Left cardiac atrium (tissue), 4 donors: ENCODE measurements at regions not wholly inside any gene's neighbourhood (a gene's known extent, or its start where the extent isn't known, plus 50 kb on each side); places are given as distances from the start of the nearest gene placed in this dataset.

Source experiments
- ATAC-seq, 2 donors: fragments of 200-7000 bp; cut with Tn5 transposase; one replicate each; pipeline ENCODE4 v1.9.1; 2020; ENCODE audit warnings: mild to moderate bottlenecking in 2 of 2, moderate library complexity in 2 of 2
- DNase-seq: peaks from one replicate; pipeline ENCODE4 v3.0.0-alpha.2; 2020
- intact Hi-C, 2 donors: fragments of 100-400 bp; cut with DNase I; formaldehyde crosslinking; loops; one replicate each; pipeline versions ENCODE4 v1.14.1 to v1.15.1; 2022 to 2023
- donor health status: DM: no; HTN: yes; CAD: no.
- donor health status: DM: no; HTN: yes; CAD: no; lungs with severe emphysema.
- donor health status: DM: yes; HTN: yes; CAD: no.
- donor health status: Dilated cardiomyopathy.

DNA sequence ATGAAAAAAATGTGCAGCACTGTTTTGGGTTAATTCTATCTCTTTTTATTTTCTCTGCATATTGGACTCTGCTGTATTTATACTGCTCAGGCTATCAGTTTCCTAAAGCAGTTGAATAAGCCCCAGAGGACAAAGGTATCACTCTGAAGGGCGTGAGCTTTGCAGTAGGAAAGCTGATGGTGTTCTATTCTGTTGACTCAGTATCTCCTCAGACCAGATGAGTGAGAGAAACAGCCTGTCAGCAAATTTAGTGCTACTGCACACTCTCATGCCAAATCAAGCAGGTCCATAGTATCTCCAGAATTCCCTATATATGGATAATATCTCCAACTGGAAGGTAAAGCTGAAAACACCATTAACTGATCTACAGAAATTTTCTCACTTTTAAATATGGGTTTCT, 132.3 kb upstream of the UGT8 start:
- intact Hi-C loops: no loop called here
- DNase-seq: no peak
- ATAC-seq: no peak

DNA sequence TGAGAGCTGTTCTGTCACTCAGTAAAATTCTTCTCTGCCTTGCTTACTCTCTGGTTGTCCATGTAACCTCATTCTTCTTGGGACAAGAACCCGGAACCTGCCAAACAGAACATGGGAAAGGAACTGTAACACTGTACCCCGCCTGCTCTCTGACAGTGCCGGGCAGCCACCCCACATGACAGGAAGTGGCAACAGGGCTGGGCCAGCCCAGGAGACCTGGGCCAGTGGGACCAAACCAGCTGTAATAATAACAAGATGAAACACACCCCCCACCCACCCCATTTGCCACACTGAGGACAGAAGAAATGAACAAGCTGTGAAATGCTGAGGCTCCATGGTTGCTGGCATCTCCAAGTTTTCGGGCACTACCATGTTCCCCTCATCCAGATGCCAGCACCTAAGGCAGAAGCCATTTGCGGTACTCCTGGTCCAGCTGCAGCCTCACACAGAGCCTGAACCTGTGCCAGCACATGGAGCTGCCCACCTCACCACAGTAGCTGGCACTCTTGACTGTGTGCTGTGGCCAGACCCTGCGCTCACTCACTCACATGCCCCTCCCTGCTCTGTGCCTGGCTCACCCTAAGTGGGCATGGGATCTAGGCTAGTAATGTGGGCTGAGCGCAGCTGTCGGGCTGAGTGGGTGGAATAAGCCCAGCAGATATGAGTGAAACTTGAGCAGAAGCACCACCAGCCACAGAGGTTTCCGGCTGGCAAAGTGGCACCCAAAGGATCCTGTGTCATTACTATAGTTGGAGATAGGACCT, 126.2 kb upstream of the UGT8 start:
- DNase-seq (no peak), ATAC-seq (no peak)
- intact Hi-C loops: no loop called here

DNA sequence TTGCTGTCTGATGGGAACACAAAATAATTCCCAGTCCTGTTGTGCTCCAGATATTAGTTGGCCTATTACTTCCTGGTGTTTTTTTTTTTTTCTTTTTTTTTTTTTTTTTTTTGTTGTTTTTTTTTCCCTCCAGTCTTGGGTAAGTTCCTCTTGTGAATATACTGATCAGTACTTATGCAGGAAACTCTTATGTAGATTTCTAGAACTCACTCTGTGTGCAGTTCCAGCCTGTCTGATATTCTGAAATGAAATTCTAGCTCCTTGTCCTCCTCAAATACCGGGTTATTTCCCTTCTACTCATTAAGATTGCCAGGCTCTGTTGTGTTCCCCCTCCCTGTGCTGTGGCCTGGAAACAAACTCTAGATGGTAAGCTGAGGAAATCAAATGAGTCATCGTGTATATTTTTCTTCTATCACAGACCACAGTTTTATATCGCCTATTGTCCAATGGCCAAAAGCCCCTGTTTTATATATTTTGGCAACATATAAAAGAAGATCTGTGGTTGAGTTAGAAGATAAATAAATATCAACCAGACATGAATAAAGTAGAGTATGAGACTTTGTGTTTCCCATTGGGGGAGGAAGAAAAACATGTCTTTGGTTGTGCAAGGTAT, 124.3 kb upstream of the UGT8 start:
- DNase-seq (no peak), ATAC-seq (no peak)
- intact Hi-C loops: no loop called here

DNA sequence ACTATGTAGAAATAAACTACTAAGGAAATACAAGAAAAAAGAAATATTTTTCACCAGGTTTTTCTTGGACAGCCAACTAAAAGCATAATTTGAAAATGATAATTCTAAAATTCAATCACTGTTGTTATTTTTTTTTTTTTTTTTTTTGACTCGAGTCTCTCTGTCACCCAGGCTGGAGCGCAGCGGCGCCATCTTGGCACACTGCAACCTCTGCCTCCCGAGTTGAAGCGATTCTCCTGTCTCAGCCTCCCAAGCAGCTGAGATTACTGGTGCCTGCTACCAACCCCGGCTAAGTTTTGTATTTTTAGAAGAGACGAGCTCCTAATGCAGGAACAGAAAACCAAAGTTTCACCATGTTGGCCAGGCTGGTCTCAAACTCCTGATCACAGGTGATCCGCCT, 122.3 kb upstream of the UGT8 start:
- no peak for DNase-seq
- ATAC-seq: no peak
- intact Hi-C loops: no loop called here

DNA sequence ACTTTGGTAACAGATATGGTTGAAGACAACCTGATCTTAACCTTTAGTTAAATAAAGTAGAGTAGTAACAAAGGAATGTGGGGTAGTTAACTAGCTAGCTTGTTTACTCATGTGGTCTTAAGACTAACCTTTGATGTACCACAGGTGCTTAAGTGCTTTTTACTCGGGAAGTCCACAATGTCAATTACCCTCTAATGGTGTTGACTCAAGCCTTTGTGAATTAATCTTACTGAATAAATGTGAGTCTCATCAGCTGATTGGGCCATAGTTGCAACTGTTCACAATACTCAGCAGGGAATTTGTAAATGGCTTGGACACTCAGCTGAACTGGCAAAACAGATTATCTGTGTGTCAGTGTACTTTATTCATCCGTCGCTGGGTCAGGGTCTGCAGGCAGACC, 119.0 kb upstream of the UGT8 start:
- intact Hi-C loops: no loop called here
- ATAC-seq (no peak), DNase-seq (no peak)

DNA sequence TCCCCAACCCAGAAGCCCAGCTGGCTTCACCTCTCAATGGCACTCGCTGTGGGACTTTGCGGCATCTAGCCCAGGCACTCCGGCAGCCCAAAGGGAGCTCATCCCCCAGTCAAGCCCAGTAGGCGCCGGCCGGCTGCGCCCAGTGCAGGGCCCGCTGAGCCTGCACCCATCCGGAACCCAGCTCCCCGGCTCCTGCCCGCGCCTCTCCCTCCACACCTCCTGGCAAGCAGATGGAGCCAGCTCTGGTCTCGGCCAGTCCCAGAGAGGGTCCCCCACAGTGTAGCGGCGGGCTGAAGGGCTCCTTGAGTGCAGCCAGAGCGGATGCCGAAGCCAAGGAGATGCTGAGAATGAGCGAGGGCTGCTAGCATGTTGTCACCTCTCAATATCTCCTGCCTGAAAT, 116.8 kb upstream of the UGT8 start:
- ATAC-seq: no peak
- DNase-seq: no peak
- intact Hi-C loops: no loop called here

DNA sequence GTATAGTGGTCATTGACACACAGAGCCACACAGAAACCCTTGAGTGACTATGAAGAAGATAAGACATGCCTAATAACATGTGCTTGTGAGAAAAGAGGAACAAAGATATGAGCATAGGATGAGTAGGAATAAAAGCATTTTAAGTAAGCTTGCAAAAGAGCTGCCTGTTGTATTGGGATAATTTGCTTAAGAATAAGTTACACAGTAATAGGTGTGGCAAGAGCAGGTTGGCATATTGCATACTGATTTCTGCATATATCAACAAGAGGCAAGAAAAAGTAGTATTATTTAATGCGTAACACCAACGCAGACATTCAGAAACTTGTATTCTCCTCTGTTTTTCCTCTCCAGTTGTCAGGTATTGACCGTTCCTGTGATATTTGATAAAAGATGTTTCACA, 111.5 kb upstream of the UGT8 start:
- intact Hi-C loops: no loop called here
- ATAC-seq (no peak), DNase-seq (no peak)

DNA sequence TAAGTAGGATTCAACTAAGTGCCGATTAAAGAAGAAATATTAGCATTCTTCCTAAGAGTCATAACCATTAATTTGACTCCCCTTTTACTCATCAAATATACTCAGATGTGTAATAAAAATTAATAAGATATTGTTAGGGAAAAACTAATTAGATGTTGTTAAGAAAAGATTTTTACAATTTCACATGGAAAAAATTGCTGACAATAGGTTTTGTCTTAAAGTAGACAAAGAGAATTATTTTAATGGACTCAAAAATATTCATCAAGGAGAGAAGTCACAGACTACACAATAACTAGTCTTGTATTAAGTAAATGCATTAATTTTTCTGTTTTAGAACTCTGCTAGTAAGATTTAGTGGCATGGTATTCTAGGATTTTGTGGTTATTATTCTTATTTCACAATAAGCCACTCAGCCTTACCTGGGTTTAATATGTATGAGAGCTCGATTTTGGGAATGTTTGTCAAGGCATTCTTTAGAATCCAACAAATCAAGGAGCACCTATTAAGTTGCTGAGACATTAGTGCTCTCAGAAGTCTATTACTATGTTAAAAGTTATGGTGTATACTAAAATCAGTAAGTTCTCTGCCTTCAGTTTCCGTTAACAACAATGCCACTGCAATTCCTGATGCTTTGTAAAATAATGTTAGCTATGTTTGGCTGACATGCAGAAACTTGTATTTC, 110.2 kb upstream of the UGT8 start:
- DNase-seq: no peak
- ATAC-seq: no peak
- intact Hi-C loops: no loop called here

DNA sequence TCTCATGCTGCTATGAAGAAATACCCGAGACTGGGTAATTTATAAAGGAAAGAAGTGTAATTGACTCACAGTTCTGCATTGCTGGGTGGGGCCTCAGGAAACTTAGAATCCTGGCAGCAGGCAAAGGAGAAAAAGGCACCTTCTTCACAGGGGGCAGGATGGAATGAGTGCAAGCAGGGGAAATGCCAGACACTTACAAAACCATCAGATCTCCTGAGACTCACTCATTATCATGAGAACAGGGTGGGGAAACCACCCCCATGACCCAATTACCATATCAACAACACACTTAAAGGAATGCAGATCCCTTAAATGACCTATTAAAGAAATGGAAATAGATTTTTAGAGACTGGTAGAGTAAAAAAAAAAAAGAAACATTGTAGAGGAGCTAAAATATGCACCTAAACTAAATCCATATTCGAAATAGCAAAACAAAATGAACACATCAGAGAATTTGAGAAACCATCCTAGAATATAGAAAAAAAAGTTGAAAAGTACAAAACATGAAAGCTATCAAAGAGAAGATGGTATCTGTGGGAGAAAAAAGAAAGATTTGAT, 104.3 kb upstream of the UGT8 start:
- intact Hi-C loops: no loop called here
- no peak for DNase-seq

DNA sequence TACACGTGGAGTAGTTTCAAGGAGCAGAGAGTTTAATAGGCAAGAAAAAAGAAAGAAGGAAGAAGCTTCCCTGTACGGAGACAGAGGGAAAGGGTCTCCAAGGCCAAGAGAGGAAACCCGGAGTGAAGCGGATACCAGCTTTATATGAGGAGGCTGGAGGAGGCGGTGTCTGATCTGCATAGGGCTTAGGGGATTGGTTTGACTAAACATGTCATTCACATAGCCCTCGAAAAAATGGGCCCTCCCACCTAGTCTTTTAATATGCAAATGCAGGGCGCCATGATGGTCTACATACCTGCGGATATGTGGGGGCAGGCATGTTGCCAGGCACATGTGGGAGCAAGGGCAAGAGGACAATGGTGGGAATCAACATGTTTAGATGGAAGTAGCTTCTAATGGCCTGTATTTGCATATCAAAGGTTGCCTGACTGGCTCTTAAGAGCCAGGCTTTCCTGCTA, 103.1 kb upstream of the UGT8 start:
- ATAC-seq: no peak
- intact Hi-C loops: no loop called here
- no peak for DNase-seq

More for the DNA sequence above, 104.3 kb upstream of the UGT8 start:
- no peak for ATAC-seq

DNA sequence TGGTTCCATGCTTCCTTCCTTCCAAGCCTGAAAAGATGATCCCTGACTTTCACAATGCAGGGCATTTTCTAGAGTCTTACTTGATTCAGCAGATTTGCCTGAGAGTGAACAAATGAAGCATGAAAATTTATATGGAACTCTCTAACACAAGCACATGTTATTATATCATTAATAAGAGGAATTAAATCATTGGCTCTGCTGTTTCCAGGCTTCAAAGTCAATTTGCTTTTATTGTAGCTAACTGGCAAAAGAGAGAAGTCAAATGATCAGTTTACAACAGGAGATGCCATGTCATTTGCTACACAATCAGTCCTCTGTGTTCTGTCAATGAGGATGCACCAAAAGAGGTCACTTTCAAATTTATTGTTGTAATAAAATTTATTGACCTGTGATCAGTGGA, 101.5 kb upstream of the UGT8 start:
- no peak for ATAC-seq
- intact Hi-C loops: no loop called here
- DNase-seq: no peak

DNA sequence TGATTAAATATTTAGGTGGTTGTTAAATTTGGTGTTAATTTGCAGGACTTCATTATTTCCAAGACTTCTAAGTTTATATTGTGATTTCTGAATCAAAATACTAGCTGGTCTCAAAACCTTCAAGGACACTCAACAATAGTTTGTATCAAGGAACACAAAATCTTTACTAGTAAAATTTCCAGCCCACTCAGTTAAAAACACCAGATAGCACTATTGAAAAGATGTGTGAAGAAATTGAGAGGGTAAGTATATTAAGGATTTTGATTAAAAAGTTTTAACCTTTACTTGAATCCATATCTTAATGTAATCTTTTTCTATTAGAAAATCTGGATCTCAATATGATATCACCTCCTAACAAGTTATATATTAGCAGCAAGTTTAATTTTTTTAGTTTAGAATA, 89.3 kb upstream of the UGT8 start:
- no peak for DNase-seq
- intact Hi-C loops: no loop called here
- ATAC-seq: no peak

DNA sequence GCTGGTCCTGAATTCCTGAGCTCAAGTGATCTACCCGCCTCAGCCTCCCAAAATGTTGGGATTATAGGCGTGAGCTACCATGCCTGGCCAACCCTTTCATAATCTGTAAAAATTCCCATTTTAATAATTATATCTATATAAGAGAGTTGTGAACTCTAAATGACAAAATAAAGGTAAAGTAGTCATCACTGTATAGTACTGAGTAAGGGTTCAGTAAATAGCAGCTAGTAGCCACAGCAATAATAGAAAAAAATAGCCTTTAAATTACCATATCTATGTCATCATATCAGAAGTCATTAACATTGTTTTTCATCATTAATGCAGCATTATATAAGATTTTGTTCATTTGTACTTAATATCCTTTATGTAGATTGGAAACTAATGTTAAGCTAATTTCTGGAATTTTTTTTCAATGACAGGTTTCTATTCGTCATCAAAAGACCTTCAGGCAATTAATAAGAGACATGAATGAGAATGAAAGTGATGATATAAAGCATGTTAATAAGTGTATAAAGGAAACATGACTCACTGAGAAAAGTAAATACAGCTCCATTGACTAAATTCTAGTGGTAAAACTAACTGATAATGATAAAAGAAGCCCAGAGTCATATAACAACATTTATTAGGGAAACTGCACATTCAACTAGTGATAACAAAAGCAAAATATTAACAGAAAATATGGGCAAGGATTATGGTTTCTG, 85.9 kb upstream of the UGT8 start:
- DNase-seq (no peak), ATAC-seq (no peak)
- intact Hi-C loops: no loop called here

DNA sequence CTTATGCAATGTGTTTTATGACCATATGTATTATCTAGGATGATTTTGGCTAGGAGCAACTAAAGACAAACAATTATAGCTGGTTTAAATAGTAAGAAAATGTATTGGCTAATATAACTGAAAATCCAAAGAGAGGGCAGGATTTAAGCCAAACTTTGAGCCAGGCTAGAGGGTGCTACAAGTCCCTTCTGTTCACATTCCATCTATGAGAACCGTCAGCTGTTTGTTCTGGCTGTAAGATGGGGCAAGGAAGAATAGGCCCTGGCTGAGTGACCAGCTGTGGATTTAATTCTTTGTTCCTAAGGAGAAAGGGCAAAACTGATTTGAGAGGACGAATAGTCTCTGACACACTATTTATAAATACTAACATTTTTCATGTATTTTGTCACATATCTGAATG, 79.2 kb upstream of the UGT8 start:
- ATAC-seq (no peak), DNase-seq (no peak)
- intact Hi-C loops: no loop called here

DNA sequence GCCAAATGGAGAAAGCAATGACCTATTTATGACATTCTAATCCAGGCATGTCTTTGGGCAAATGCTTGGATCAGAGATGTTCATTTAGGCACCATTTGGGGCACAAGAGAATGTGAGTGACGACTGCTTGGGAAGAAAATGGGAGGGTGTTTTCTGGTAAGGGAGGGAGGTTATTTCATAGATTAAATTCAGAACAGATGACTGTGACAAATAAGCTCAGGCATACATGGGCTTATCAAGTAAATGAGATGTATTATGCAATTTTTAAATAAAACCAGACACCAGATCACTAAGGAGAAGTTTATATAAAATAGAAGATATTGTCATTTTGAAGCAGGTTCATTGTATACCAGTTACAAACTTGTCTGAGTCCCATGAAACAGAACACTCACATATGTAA, 71.4 kb upstream of the UGT8 start:
- no peak for ATAC-seq
- DNase-seq: no peak
- intact Hi-C loops: no loop called here

DNA sequence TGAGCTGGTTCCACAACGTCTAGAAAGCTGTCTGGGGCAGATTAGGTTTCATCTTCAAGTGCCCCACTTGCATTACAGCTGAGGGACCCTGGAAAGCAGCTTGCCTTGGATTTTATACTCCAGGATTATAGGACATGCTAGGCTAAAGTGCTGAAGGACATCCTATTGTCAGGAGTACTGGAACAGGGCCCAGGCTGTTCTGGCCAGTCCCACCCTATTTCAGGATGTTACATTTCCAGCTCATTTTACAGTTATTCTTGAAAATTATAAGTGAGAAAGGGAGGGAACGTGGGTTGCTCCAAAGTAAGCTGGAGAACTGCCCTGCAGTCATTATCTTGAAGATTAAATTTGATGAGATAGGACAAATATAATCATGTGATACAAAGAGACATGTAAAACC, 71.0 kb upstream of the UGT8 start:
- ATAC-seq: no peak
- intact Hi-C loops: no loop called here

DNA sequence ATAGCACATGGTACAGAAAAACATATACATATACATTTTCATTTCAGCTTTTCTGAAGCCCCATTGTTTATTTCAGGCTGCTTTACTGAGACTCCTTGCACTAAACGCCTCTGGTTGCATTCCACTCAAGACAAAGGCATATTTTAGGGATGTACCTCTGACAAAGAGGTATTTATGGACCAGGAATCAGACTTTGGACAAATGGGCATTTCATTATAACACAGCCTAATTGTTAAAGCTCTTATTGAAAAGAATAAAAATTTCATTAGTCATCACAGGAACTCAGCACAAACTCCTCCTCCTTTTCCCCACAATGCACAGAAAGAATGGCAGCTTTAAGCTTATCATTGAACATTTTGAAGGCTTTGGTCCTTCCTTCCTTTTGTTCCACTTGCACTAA, 62.9 kb upstream of the UGT8 start:
- DNase-seq (no peak), ATAC-seq (no peak)
- intact Hi-C loops: no loop called here

More for the DNA sequence above, 71.0 kb upstream of the UGT8 start:
- no peak for DNase-seq

DNA sequence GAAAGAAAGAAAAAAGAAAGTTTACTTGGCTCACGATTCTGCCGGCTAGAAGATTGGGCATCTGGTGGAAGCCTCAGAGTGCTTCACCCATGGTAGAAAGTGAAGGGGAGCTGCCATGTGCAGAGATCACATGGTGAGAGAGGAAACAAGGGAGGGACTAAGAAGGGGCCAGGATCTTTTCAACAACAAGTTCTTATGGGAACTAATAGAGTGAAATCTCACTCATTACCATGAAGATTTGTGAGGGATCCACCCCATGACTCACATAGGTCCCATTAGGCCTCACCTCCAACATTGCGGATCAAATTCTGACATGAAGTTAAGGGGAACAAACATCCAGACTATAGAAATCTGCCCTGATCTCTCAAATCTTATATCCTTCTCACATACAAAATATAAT, 61.3 kb upstream of the UGT8 start:
- no peak for DNase-seq
- intact Hi-C loops: no loop called here
- ATAC-seq: no peak

DNA sequence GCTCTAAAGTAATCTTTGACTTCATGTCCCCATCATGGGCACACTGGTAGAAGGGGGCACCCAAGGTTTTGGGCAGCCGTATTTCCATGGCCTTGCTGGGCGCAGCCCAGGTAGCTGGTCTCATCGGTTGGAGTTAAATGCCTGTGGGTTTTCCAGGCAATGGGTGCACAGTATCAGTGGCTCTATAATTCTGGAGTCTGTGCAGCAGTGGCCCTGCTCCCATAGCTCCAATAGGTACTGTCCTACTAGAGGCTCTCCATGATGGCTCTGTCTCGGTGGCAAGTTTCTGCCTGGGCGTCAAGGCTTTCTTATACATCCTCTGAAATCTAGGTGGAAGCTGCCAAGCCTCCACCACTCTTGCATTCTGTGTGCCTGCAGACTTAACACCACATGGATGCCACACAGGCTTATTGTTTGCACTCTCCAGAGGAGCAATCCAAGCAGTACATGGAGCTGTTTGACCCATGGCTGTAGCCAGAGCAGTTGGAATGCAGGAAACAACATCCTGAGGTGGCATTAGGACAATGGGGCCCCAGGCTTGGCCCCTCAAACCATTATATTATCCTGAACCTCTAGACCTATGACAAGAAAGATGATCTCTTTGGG, 60.5 kb upstream of the UGT8 start:
- DNase-seq: no peak
- intact Hi-C loops: no loop called here
- ATAC-seq: no peak
